Testis (tissue), 2 donors: ENCODE measurements at regions not wholly inside any gene's neighbourhood (a gene's known extent, or its start where the extent isn't known, plus 50 kb on each side); places are given as distances from the start of the nearest gene placed in this dataset.

Source experiments
- DNase-seq: peaks from one replicate; pipeline ENCODE4 v3.0.0-alpha.2; 2019
- H3K27ac ChIP-seq, 2 donors: fragments of 200-600 bp; sonication (generic); one replicate each; pipeline ENCODE4 v1.5.1; 2019
- H3K27me3 ChIP-seq: fragments of 200-600 bp; sonication (generic); one replicate; pipeline ENCODE4 v1.5.1; 2019
- H3K36me3 ChIP-seq: fragments of 200-600 bp; sonication (generic); one replicate; pipeline ENCODE4 v1.5.1; 2017; ENCODE audit warnings: low read depth; ENCODE audit errors: missing control alignments
- H3K4me1 ChIP-seq: fragments of 200-600 bp; sonication (generic); one replicate; pipeline ENCODE4 v1.5.1; 2019
- H3K4me3 ChIP-seq, 2 donors: fragments of 200-600 bp; sonication (generic); one replicate each; pipeline ENCODE4 v1.5.1; 2017 to 2019
- H3K9me3 ChIP-seq: fragments of 200-600 bp; sonication (generic); one replicate; pipeline ENCODE4 v1.5.1; 2017
- POLR2A ChIP-seq: fragments of 450-650 bp; IDR thresholded peaks from one replicate; pipeline ENCODE4 v1.6.1; 2017; ENCODE audit warnings: antibody characterized with exemption, mild to moderate bottlenecking, moderate library complexity
- WGBS, 2 donors: methylation state at CpG; one replicate each; pipeline ENCODE4 v1.1.5; 2018; 5-methylcytosine and 5-hydroxymethylcytosine counted together
- intact Hi-C: fragments of 100-400 bp; cut with DNase I; formaldehyde crosslinking; loops from one replicate; pipeline ENCODE4 v1.15.1; 2023; ENCODE audit warnings: low total_unique reads
- TF ChIP-seq, protein P1 (sequence below), 3 experiments: fragments of 450-650 bp in 2 of 3; fragments of 200-600 bp in 1 of 3; sonication (generic) in 1 of 3; IDR thresholded peaks; one replicate each; pipeline ENCODE4 v1.5.1; 2016 to 2019; ENCODE audit warnings: antibody characterized with exemption in 3 of 3, mild to moderate bottlenecking in 2 of 3, moderate library complexity in 1 of 3

DNA sequence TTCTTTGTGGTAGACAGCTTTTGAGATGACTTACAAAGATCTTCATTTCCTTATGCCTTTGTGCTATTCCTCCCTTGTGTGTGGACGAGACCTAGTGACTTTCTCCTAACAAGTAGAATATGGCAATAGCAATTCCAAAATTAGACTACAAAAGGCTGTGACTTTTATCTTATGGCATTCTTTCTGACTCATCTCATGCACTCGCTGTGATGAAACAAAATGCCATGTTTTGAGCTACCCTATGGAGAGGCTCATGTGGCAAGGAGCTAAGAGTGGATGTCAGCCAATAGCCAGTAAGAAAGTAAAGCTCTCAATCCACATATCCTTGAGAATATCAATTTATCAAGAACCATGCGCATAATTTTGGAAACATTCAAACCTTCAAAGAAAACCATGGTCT lies 380.5 kb upstream of the SMC2 start:
- DNase-seq, result no peak

DNA sequence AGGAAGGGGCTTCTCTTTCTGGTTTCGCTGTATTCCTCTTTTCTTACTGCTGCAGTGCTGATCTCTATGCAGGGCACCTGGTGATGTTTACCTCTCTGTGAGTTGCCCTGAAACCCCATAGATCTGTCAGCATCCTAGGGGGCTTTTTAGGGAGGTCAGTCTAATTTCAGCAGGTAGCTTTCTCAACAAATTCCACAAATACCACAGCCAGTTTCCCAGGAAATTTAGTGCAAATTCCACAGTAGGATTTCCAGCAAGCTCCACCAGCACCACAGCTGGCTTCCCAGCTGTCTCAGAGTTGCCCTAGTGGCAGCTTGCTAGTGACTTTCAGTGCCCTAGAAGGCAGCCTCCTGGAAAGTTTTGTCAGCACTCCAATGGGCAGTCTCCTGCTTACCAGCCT lies 379.1 kb upstream of the SMC2 start:
- Histone ChIP-seq H3K36me3 (no peaks in the 10 kb centered on the region), H3K9me3 (no peaks in the 10 kb centered on the region), H3K4me1 (no peaks in the 10 kb centered on the region), H3K27me3 (no peaks in the 10 kb centered on the region), H3K27ac (no peak overlapping the region), H3K4me3 (no peak overlapping the region)
- intact Hi-C loops, result no loop called here
- TF ChIP-seq POLR2A, result no peak
- TF ChIP-seq, protein P1, sequence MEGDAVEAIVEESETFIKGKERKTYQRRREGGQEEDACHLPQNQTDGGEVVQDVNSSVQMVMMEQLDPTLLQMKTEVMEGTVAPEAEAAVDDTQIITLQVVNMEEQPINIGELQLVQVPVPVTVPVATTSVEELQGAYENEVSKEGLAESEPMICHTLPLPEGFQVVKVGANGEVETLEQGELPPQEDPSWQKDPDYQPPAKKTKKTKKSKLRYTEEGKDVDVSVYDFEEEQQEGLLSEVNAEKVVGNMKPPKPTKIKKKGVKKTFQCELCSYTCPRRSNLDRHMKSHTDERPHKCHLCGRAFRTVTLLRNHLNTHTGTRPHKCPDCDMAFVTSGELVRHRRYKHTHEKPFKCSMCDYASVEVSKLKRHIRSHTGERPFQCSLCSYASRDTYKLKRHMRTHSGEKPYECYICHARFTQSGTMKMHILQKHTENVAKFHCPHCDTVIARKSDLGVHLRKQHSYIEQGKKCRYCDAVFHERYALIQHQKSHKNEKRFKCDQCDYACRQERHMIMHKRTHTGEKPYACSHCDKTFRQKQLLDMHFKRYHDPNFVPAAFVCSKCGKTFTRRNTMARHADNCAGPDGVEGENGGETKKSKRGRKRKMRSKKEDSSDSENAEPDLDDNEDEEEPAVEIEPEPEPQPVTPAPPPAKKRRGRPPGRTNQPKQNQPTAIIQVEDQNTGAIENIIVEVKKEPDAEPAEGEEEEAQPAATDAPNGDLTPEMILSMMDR (IDR thresholded peaks at IDR 0.05), result no peak
- WGBS, 2 donors, result 80 to 90% methylated on average over 1 of the region's 1 CpG
- DNase-seq, result no peak

More for the DNA sequence above, 380.5 kb upstream of the SMC2 start:
- WGBS, 2 donors, result 84 to 88% methylated on average over 3 of the region's 3 CpGs
- Histone ChIP-seq H3K4me1 (no peaks in the 10 kb centered on the region), H3K9me3 (no peaks in the 10 kb centered on the region), H3K27me3 (no peaks in the 10 kb centered on the region), H3K4me3 (no peak overlapping the region), H3K27ac (no peak overlapping the region), H3K36me3 (no peaks in the 10 kb centered on the region)
- TF ChIP-seq POLR2A, result no peak
- TF ChIP-seq, protein P1 (IDR thresholded peaks at IDR 0.05), result no peak
- intact Hi-C loops, result no loop called here

DNA sequence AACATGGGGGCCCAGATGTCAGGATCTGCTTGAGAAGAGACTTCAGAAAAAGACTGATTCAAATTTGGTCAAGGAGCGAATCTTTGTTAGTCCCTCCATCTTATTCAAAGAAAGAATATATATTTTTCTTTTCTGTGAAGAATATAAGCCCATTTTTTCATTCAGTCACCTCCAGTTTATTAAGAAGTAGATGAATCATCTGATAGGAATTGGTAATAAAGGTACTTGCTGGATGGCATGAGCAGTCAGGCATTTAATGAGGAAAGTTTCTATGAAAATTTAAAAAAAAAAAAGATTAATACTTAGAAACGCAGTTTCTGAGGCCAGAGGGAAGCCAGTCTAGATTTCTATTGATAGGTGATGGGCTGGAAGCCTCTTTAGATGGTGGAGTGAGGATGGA lies 373.1 kb upstream of the SMC2 start:
- 93 to 98% methylated on average over 2 of the region's 2 CpGs for WGBS, 2 donors

DNA sequence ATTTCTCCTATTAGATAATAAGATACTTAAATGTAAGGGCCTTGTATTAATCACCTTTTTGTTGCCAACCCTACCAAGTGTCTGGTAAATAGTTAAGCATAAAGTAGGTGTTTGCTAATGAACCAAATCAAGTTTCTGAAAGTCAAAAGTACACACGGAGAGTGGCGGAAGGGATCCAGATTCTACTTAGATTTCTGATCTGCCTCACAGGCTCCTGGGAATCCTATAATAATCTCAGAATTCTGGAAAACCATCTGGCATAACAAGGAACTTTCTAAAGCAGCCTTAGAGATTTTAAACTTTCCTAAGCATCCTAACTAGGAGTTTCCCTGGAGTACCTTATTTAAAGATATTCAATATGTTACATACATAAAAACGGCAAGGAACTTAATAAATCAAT lies 363.2 kb upstream of the SMC2 start:
- DNase-seq, result no peak
- WGBS, 2 donors, result 65 to 81% methylated on average over 3 of the region's 3 CpGs
- Histone ChIP-seq H3K27ac (no peak overlapping the region), H3K9me3 (no peaks in the 10 kb centered on the region), H3K4me1 (no peaks in the 10 kb centered on the region), H3K36me3 (no peaks in the 10 kb centered on the region), H3K4me3 (no peak overlapping the region), H3K27me3 (no peaks in the 10 kb centered on the region)
- intact Hi-C loops, result no loop called here
- TF ChIP-seq, protein P1 (IDR thresholded peaks at IDR 0.05), result no peak
- TF ChIP-seq POLR2A, result no peak

More for the DNA sequence above, 373.1 kb upstream of the SMC2 start:
- H3K9me3 ChIP-seq, result no peaks in the 10 kb centered on the region
- TF ChIP-seq, protein P1 (IDR thresholded peaks at IDR 0.05), result no peak
- no peak for TF ChIP-seq POLR2A
- H3K27ac ChIP-seq, result no peak overlapping the region
- no peaks in the 10 kb centered on the region for H3K36me3 ChIP-seq
- no peaks in the 10 kb centered on the region for H3K27me3 ChIP-seq
- H3K4me1 ChIP-seq, result no peaks in the 10 kb centered on the region
- DNase-seq, result no peak
- no peak overlapping the region for H3K4me3 ChIP-seq
- intact Hi-C loops, result no loop called here

DNA sequence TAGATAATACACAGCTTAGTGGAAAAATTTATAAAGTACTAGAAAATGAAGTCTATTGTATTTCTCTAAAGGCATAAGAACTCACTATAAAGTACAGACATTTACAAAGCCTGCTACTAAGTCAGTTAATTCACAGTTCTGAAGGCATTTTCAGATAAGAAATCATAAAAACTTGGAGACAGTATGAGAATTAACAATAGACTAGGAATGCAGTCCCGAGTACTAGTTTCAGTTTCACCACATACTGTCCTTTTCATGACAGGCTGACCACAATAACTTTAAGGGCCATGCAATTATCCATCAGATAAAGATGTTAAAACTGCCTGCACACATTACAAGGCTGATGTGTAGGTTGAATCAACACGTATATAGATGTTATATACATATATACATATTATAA lies 362.6 kb upstream of the SMC2 start:
- no peaks in the 10 kb centered on the region for H3K36me3 ChIP-seq
- H3K27ac ChIP-seq, result no peak overlapping the region
- H3K27me3 ChIP-seq, result no peaks in the 10 kb centered on the region
- no peaks in the 10 kb centered on the region for H3K4me1 ChIP-seq
- no peak overlapping the region for H3K4me3 ChIP-seq
- DNase-seq, result no peak
- intact Hi-C loops, result no loop called here
- WGBS, 2 donors, result 35 to 39% methylated on average over 2 of the region's 2 CpGs
- TF ChIP-seq, protein P1 (IDR thresholded peaks at IDR 0.05), result no peak
- no peak for TF ChIP-seq POLR2A
- H3K9me3 ChIP-seq, result no peaks in the 10 kb centered on the region
